ENCODE measurements at regions not wholly inside any gene's neighbourhood (a gene's known extent, or its start where the extent isn't known, plus 50 kb on each side); places are given as distances from the start of the nearest gene placed in this dataset.

DNA sequence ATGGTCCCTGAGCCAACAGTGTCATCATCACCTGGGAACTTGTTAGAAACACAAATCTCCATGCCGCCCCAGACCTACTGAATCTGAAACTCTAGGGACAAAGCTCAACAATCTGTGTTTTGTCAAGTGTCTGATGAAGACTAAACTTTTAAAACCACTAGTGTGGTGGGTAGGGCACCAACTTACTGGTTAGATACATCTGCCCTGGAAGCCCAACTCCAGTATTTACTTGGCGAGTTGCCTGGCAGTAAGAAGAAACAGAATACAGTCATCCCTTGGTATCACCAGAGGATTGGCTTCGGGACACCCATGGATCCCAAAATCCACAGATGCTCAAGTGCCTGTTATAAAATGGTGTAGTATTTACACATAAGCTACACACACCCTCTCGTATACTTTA is 367.9 kb upstream of the DUSP10 start:
- peak; percentile 73 for DNase-seq (ENCODE audit: low read depth)

DNA sequence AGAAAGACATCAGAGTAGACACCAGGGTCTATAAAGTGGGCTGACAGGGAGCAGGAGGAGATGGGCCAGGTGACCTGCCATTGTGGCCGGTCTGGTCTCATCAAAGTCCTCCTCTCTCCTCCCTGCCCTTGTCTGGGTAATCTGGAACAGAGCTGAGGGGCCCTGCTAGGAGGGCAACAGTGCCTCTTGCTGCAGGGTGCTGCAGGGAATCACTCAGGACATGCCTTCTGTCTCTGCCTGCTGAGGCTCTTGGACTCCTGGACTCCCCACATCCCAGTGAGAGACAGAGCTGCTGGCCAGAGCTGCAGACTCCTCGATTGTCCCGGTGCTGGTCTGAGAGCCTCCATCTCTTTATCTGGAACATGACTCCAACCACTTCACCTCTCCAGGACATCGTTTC is 366.1 kb upstream of the DUSP10 start:
- DNase-seq (ENCODE audit: low read depth), result no peak

DNA sequence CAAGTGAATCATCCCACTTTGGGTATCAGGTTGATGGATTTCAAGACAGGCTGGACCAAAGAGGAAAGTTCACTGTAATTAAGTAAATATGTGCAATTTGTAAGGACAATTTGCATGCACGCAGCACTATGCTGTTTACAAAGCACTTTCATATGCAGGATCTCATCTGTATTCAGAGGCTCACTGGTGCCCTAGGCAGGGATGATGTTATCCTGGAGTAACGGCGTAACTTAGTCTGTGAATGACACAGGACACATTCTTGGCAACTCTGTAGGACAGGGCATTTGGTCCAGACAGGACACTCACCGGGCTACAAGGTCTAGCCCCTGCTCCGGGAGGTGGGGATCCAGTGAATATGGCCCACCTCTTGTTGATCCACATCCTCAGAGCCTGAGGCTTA is 365.4 kb upstream of the DUSP10 start:
- no peak for DNase-seq (ENCODE audit: low read depth)

DNA sequence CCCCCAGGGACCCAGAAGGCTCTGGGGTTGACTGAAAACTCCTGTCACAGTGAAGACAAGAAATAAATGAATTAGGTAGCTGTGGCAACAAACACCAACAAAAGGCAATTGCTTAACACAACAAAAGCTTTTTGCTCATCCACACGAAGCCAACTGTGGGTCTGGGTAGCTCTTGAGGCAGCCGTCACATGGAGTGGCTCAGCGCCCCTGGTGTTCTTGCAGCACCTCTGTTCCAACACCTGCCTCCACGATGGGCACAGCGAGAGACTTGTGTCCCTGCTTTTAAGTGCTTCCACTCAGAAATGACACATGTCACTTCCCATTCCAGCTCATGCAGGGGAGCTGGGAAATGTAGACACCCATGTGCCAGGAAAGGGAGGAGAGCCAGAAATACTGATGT is 364.5 kb upstream of the DUSP10 start:
- no peak for DNase-seq (ENCODE audit: low read depth)

DNA sequence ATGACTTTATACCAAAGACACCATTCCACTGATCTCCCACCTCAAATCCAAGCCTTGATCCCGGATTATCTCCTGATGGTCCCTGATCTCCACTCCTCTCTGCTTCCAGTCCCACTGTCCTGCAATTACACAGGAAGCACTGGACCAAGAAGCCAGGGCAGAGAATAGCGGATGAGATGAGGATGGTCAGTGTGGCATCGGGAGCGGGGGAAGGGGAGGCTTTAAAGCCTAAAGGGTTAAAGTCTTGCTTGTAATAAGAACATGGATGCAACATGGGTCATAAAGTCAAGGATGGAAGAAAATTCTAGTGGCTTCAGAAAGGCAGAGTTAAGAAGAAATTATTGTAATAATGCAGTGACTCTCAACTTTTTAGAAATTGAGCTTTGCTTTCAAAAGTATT is 364.0 kb upstream of the DUSP10 start:
- DNase-seq (ENCODE audit: low read depth), result no peak

DNA sequence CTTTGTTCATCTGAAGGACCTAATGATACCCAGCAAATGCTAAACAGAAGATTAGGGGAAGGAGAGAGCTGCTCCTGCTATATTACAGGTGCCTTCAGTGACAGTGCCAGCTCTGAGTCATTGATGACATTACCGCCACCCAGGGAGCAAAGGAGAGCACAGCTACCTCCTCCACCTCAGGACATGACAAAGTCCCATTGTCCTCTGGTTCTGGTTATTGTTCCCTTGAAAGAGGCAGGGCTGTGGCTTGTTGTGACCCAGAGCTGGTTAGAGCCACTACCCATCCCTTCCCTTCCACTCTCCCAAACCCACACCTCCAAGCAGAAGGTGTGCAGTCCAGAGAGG is 363.5 kb upstream of the DUSP10 start:
- DNase-seq (ENCODE audit: low read depth), result no peak

DNA sequence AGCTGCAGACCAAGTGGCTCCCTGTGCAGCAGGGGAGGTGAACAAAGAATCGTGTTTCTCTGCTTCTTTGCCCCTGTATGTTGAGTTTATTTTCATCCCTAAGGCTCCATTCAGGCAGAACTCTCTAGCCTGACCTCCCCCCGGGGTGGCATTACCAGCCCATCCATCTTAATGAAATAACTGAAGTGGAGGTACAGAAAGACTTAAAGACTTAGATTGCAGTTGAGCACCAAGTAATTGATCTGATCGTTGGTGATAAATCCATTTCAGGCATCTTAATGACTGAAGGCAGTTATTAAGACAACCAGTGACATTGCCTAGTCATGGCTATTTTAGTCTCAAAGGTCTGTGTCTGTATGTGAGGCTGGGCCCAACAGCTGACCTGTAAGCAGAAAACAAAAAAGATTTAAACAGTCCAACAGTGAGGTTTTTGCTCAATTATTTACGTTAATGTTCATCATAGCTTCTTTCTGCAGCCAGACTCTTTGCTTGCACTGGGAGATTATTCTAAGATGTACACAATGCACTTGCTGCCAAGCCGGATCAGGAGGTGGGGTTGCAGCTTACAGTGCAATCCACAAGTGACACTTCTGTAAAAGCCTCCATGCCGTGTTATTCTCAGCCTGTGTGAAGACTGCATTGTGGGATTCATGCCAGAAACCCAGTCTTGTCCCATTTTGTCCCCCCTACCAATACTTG is 363.0 kb upstream of the DUSP10 start:
- no peak for DNase-seq (ENCODE audit: low read depth)

DNA sequence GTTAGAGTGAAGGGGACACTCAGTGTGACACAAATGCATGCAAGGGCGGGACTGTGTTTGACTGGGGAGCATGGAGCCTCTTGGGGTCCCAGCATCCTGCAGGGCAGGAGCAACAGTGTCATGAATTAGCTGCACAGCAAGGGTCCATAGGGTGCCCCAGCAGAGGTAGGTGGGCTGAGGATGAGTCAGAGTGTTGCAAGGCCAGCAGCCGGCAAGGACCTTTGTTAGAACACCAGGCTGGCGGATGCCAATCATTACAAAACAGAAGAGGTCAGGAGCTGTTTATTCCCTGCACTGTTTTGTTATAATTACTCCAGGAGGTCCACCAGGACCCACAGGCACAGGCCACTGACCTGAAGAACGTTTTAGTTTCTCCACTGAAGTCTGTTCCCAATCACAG is 362.2 kb upstream of the DUSP10 start:
- no peak for DNase-seq (ENCODE audit: low read depth)

DNA sequence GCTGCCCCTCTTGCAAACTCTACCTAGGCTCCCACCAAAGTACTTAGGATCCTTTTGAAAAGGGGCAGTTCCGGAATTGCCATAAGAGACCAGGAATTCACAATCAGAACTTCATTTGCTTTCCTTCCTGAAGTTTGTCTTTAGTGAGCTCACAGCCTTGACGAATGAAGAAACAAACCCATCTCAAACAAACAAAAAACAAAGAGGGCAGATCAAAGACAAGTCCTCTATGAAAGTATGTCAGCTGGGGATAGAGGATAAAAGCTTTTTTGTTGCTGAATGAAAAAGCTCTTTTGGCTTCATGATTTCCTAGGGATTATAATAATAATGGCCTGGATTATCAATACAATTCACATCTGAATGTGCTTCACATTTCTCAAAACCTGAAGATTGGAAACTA is 357.9 kb upstream of the DUSP10 start:
- DNase-seq (ENCODE audit: low read depth), result no peak

DNA sequence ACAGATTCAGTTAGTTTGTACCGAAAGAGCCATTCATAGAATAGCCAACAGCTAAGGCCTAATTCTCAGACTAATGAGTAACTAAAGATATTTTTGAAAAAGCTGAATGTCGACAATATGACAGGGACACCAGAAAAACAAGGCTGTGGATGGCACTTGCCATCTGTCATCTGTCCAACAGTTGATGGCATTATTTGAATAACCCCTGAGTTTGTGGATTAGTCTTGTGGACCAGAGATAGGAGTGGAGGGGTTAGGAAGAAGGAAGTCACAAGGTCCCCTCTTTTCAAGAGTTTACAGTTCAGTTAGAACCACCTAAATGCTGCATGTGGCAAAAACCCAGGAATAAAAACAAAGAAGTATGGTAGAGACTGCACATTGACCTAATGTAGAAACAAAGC is 356.5 kb upstream of the DUSP10 start:
- DNase-seq (ENCODE audit: low read depth), result no peak

DNA sequence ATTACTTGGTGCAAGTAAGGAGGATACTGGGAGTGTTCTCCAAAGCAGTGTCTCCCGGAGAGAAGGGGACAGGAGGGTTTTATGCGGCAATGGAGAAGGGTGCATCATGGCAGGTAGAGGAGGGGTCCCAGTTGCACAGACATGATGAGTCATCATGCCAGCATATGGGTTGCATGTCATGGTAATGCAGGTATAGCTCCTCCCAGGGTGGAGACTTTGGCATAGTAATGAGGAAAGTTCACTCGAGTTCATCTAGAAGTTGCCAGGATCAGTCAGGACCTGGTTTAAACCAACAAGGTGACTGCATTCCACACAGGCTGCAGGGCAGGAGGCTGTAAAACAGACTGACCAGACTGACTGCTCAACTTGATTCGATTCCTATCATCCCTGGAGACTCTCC is 355.7 kb upstream of the DUSP10 start:
- no peak for DNase-seq (ENCODE audit: low read depth)

DNA sequence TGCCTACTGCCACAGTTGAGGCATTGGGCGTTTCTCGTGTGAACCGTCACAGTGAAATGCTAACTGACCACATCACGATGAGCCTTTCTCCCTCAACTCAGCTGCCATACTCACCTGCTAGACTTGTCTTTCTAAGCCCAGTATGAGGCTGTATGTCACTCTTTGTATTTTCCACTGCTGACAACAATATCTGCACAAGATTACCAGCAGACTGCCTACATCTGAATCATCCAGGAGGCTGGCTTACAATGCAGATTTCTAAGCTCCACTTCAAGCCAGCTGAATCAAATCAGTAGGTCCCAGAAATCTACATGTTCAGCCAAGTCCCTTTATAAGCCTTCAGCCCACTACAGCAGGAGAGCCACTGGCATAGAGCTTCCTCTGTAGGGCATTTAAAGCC is 355.0 kb upstream of the DUSP10 start:
- DNase-seq (ENCODE audit: low read depth), result peak; percentile 79

DNA sequence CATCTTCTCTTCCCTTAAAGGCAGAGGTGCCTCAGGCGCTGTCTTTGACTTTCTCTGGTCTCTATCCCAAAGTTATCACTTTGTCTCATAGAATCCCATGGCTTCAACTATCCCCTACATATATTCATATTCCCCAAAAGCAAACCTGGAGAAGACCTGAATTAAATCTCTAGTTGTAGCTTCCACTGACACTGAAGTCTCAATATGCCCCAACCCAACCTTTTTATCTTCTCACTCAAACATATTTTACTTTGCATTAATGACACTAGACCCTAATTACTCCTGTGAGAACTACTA is 354.5 kb upstream of the DUSP10 start:
- DNase-seq (ENCODE audit: low read depth), result no peak

DNA sequence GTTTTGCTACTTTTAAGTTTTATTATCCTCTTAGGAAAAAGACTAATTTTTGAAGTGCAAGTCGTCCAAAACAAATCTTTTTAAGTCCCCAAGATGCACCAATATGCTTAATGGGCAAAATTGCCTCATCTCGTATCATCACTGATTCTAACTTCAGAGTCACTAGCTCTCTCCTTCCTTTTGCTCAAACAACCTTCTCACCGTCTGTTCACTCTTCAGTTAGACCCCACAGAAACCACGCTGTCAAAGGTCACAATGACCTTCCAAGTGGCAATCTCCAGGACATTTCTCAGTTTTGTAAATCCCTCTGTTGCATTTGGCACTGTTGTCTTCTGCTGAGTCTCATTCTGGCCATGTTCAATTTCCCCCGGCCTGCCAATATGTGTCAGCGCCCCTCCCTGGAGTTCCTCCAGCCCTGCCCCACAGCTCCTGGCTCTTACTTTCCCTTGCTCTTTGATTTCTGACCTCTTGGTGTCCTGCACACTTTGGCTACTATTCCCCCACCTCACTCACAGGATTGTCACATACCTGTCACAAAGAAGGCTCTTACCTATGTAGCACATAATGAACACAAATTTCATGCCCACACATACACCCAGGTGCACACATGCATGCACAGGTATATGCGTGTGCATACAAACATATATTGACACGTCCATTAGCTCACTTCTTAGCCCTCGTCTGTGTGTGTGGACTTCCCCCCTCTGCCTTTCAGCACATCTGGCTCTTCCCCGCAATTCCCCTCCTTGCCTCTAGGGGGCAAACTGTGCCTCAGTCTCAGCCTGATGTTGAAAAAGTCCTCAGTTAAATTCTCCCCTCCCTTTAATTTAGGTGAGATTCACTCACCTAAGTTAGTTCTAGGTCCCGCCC is 354.0 kb upstream of the DUSP10 start:
- peak; percentile 55 for DNase-seq (ENCODE audit: low read depth)

DNA sequence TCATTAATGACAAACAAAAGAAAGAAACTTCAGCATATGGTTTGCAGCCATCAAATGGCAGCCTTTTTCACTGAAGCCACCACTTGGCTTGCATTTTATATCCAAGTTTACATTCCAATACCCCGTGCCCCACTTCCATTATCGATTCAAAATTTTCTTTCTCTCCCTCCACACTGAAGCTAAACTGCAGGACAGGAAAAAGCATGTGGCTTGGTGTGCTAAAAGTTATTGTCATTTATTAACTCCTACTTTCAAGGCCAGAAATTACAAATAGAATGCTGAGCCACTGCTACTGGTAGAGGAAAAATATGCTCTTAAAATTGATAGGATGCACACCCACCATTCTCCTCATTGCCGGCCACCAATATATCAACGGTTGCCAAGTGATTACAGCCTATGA is 351.6 kb upstream of the DUSP10 start:
- no peak for DNase-seq (ENCODE audit: low read depth)

DNA sequence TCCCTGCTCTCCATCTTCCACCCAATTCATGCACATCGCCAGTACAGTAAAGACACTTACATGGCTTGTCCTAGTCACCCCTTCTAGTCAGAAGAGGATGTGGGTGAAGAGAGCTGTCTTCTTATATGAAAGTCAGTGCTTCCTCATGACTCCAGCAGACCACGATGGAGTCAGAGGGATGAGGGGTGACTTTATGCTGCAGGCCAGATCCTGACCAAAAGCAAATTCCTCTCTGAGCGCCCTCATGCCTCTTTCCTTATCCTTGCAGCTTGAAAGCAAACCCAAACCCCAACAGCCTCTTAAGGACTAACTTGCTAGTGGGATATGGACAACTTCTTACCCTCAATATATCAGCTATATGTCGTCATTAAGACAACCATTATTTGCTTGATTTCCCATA is 348.2 kb upstream of the DUSP10 start:
- DNase-seq (ENCODE audit: low read depth), result no peak

DNA sequence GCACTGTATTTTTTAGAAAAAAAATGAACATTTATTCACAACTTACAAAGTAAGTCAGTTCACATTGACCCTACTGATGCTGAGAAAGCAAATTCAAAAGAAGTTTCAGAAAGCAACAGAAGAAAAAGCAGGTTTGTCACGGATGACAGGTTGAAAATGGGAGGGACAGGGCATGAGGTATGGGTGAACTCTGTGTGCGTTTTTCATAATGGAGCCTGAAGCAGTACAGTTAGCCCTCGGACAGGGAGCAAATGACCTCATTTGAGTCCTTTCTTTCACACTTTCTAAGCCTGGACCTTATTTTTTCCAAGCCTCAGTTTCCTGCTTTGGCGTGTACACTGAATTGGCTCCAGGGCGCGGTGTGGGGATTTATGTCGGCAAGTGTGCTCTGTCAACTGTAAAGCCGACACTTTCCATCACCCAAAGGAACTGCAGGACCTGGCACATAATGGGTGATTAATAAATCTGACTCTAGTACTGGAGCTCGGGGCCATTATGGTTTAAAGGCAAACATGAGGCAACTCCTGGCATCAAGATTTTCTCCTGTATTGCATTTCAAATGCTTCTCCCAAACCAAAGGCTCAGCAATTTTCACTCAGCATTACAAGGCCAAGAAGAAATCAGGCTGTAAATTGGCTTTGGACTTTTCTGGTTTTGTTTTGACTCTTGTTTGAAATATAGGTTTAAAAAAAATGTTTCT is 345.5 kb upstream of the DUSP10 start:
- DNase-seq (ENCODE audit: low read depth), result no peak

DNA sequence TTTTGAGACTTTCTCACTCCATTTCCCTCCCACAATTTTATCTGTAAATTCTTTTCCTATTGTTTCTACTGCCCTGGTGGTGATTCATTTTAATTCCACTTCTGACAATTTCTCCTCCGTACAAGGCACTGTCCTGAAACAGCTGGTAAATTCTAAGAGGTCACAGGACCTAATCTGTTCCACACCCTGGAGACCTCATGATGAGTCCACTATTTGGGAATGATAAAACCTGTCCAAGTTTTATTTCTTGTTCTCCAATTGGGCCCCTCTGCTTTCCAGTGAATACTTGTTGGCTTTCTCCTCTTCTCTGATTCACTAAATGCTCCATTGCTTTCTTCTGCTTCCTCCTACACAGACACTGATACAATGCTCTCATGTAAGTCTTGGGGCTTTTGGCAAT is 343.1 kb upstream of the DUSP10 start:
- DNase-seq (ENCODE audit: low read depth), result peak; percentile 85

DNA sequence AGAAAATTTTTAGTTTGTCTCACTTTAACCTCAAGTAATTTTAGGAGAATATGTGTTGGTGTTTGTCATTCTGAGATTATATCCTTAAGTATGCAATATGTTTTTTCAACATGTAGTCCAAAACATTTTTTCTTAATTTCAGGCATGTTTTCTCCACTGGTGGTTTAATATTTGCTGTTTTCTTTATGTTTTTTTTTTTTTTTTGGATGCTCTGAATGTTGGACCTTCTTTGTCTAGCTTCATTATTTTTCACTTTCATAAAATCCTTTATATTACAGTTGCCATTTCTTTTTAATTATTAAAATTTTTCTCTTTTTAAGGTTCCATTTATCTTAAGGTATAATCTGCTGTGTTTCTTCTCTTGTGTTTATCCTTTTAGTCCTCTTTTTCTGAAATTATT is 342.2 kb upstream of the DUSP10 start:
- no peak for DNase-seq (ENCODE audit: low read depth)

DNA sequence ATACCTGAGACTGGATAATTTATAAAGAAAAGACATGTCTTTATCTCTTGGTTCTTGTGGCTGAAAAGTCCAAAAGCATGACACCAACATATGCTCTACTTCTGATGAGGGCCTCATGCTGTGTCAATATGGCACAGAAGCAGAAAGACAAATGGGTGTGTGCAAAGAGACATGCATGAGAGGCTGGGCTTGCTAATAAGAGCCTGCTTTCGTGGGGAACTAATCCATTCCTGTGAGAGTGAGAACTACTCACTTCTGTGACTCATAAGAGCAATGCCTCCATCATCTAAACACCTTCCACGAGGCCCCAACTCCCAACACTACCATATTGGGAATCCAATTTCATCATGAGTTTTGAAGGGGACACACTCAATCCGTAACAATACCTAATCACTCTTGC is 340.0 kb upstream of the DUSP10 start:
- DNase-seq (ENCODE audit: low read depth), result no peak

DNA sequence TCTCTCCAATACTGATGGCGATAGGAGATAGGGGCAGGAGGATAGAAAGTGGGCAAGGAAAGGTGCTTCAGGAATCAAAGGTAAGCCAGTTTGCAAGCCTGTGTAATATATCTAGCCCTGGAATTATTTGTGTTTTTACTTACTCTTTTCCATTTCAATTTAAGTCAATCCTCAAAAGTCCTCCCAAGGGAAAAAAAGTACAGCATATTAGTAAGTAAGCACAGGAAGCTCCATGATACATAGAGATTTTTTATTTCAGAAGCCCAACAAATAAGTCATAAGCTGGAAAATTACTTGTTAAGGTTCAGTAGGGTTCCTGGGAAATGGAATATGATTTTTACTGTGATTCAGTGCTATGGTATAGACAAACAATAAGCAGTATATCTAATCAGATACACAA is 337.7 kb upstream of the DUSP10 start:
- DNase-seq (ENCODE audit: low read depth), result no peak

DNA sequence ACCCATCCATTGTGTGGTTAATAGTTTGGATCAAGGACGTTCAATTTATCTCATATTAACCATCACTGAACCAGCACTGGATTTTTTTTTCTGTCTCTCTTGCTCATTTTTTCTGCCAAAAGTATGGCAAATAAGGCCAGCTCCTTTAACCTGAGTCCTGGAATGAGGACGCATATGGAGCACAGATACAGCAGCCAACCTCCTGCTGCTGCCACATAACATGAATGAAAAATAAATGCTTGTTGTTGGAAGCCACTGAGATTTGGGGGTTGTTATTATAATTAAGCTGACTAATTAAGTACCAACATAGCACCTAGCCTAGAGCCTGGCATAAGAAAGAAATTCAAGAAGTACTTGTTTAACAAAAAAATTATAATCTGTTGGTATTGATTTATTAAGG is 335.3 kb upstream of the DUSP10 start:
- no peak for DNase-seq (ENCODE audit: low read depth)

DNA sequence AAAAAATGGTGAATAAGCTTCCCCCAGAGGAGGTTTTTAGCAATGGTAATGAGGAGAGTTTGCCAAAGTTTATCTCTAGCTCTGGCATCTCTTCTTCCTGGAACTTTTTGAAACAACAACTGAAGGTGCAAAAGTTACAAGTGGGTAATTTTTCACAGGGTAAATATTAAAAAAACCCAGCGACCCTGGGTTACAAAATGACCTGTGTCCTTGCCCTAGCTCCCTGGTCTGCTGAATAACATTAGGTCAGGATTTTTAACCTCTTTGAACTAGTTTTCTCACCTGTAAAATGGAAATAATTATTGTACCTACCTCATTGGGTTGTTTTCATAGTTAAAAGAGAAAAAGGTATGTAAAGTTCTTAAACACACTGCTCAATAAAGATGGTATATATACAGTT is 332.4 kb upstream of the DUSP10 start:
- no peak for DNase-seq (ENCODE audit: low read depth)
